ENCODE measurements at regions not wholly inside any gene's neighbourhood (a gene's known extent, or its start where the extent isn't known, plus 50 kb on each side); places are given as distances from the start of the nearest gene placed in this dataset.

- TF ChIP-seq POLR2A (IDR thresholded peaks at IDR 0.05) (no peak), EP300 (IDR thresholded peaks at IDR 0.05) (no peak), POLR2AphosphoS5 (IDR thresholded peaks at IDR 0.05) (no peak)
- TF ChIP-seq, protein P1, sequence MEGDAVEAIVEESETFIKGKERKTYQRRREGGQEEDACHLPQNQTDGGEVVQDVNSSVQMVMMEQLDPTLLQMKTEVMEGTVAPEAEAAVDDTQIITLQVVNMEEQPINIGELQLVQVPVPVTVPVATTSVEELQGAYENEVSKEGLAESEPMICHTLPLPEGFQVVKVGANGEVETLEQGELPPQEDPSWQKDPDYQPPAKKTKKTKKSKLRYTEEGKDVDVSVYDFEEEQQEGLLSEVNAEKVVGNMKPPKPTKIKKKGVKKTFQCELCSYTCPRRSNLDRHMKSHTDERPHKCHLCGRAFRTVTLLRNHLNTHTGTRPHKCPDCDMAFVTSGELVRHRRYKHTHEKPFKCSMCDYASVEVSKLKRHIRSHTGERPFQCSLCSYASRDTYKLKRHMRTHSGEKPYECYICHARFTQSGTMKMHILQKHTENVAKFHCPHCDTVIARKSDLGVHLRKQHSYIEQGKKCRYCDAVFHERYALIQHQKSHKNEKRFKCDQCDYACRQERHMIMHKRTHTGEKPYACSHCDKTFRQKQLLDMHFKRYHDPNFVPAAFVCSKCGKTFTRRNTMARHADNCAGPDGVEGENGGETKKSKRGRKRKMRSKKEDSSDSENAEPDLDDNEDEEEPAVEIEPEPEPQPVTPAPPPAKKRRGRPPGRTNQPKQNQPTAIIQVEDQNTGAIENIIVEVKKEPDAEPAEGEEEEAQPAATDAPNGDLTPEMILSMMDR (IDR thresholded peaks at IDR 0.05) = no peak
- Histone ChIP-seq H3K4me1 (peaks cover 0 to 5% (median 2%) of the 10 kb centered on the region in 4 donors), H3K27ac (no peak overlapping the region), H3K27me3 (no peaks in the 10 kb centered on the region), H3K9me3 (no peaks in the 10 kb centered on the region), H3K4me3 (no peak overlapping the region), H3K36me3 (no peaks in the 10 kb centered on the region)
- WGBS, 5 donors = 33 to 47% (median 44%) methylated on average over 3 of the region's 3 CpGs
- intact Hi-C loops (cut with DNase I; ENCODE audit: low total_unique reads) = no loop called here
- no peak for DNase-seq
Observed at GRCh38 chrX:103151799-103152198, 58.9 kb upstream of the NXF3 start.

GRCh38 chrX:103149652-103150051, 56.7 kb upstream of the NXF3 start:
- H3K4me3 ChIP-seq = no peak overlapping the region
- intact Hi-C loops (cut with DNase I; ENCODE audit: low total_unique reads) = no loop called here
- no peak for DNase-seq

DNA sequence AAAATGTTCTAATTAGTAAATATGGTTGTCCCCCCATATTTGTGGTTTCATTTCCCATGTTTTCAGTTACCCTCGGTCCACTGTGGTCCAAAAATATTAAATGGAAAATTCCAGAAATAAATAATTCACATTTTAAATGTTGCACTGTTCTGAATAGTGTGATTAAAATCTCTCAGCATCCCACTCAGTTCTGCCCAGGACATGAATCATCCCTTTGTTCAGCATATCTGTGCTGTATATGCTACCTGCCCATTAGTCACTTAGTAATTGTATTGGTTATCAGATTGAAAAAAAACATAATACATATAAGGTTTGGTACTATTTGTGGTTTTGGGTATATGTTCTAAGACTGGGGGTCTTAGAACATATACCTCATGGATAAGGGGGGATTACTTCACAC, 55.1 kb upstream of the NXF3 start:
- no peak overlapping the region for H3K27ac ChIP-seq
- intact Hi-C loops (cut with DNase I; ENCODE audit: low total_unique reads) = no loop called here
- 70 to 100% (median 80%) methylated on average over 1 of the region's 1 CpG for WGBS, 5 donors
- H3K4me3 ChIP-seq = no peak overlapping the region
- TF ChIP-seq EP300 (IDR thresholded peaks at IDR 0.05) (no peak), POLR2A (IDR thresholded peaks at IDR 0.05) (no peak), POLR2AphosphoS5 (IDR thresholded peaks at IDR 0.05) (no peak)
- TF ChIP-seq, protein P1 (IDR thresholded peaks at IDR 0.05) = no peak
- no peaks in the 10 kb centered on the region for H3K9me3 ChIP-seq
- H3K4me1 ChIP-seq = peaks cover 0 to 5% (median 2%) of the 10 kb centered on the region in 4 donors
- DNase-seq = no peak
- no peaks in the 10 kb centered on the region for H3K36me3 ChIP-seq
- no peaks in the 10 kb centered on the region for H3K27me3 ChIP-seq

More at GRCh38 chrX:103149652-103150051, 56.7 kb upstream of the NXF3 start:
- Histone ChIP-seq H3K27me3 (no peaks in the 10 kb centered on the region), H3K27ac (no peak overlapping the region), H3K36me3 (no peaks in the 10 kb centered on the region), H3K4me1 (peaks cover 0 to 5% (median 2%) of the 10 kb centered on the region in 4 donors), H3K9me3 (no peaks in the 10 kb centered on the region)
- no peak for TF ChIP-seq POLR2A (IDR thresholded peaks at IDR 0.05)
- no peak for TF ChIP-seq POLR2AphosphoS5 (IDR thresholded peaks at IDR 0.05)
- TF ChIP-seq EP300 (IDR thresholded peaks at IDR 0.05) = no peak
- TF ChIP-seq, protein P1 (IDR thresholded peaks at IDR 0.05) = no peak

All from stomach (tissue), 8 donors.